Brain microvascular endothelial cell (primary cell): ENCODE measurements at regions not wholly inside any gene's neighbourhood (a gene's known extent, or its start where the extent isn't known, plus 50 kb on each side); places are given as distances from the start of the nearest gene placed in this dataset.
"Not testable (repeated sequence)": the region's sequence is repeated elsewhere in the genome, so short reads cannot be mapped to it uniquely, and the experiment has no call there.

Experiments used
- DNase-seq: peaks from one replicate; pipeline ENCODE4 v3.0.0-alpha.2; 2020
- H3K27ac ChIP-seq: fragments of 250-450 bp; sonication (Bioruptor Pico); 2 replicates; pipeline ENCODE4 v1.5.1; 2020; ENCODE audit warnings: mild to moderate bottlenecking, moderate library complexity
- H3K27me3 ChIP-seq: fragments of 250-450 bp; sonication (Bioruptor Pico); replicated peaks from 2 replicates; pipeline ENCODE4 v1.5.1; 2020; ENCODE audit warnings: mild to moderate bottlenecking
- H3K36me3 ChIP-seq: fragments of 250-450 bp; sonication (Bioruptor Pico); replicated peaks from 2 replicates; pipeline ENCODE4 v1.5.1; 2020; ENCODE audit warnings: mild to moderate bottlenecking
- H3K4me3 ChIP-seq: 2 replicates; pipeline ENCODE4 v1.5.1; 2011; ENCODE audit warnings: low read depth, mild to moderate bottlenecking, control low read depth, low read length, moderate library complexity
- CTCF ChIP-seq: IDR thresholded peaks from 2 replicates; pipeline ENCODE4 v1.5.1; 2011; ENCODE audit warnings: low read depth, mild to moderate bottlenecking, moderate library complexity, low read length, control low read depth, inconsistent platforms; ENCODE audit errors: missing control alignments
- in situ Hi-C: cut with HindIII; loops from 2 replicates; pipeline ENCODE4 v1.10.0; 2017; ENCODE audit warnings: low sequenced_read_pairs, low pct_ligation_motif_present

GRCh38 chr5:12570688-12571087 is 666.4 kb upstream of the CTNND2 start:
- H3K27me3 ChIP-seq, result no peaks in the 10 kb centered on the region
- H3K27ac ChIP-seq, result no peak overlapping the region
- no peak for DNase-seq
- no peak overlapping the region for H3K4me3 ChIP-seq
- in situ Hi-C loops, result no loop called here
- H3K36me3 ChIP-seq, result no peaks in the 10 kb centered on the region
- TF ChIP-seq CTCF, result no peak

GRCh38 chr5:12566441-12566840 is 662.2 kb upstream of the CTNND2 start:
- Histone ChIP-seq H3K4me3 (no peak overlapping the region), H3K36me3 (no peaks in the 10 kb centered on the region), H3K27me3 (no peaks in the 10 kb centered on the region), H3K27ac (no peak overlapping the region)
- TF ChIP-seq CTCF, result no peak
- in situ Hi-C loops, result no loop called here
- no peak for DNase-seq

- H3K4me3 ChIP-seq, result no peak overlapping the region
- H3K36me3 ChIP-seq, result no peaks in the 10 kb centered on the region
- no peak for TF ChIP-seq CTCF
- H3K27ac ChIP-seq, result no peak overlapping the region
- H3K27me3 ChIP-seq, result no peaks in the 10 kb centered on the region
- in situ Hi-C loops, result no loop called here
- DNase-seq, result no peak
These were observed 652.8 kb upstream of the CTNND2 start for GRCh38 chr5:12557012-12557411.

- in situ Hi-C loops, result no loop called here
These were observed 621.9 kb upstream of the CTNND2 start for GRCh38 chr5:12526113-12526512.

GRCh38 chr5:12522116-12522515 is 617.9 kb upstream of the CTNND2 start:
- Histone ChIP-seq H3K4me3 (no peak overlapping the region), H3K27me3 (no peaks in the 10 kb centered on the region), H3K27ac (no peak overlapping the region), H3K36me3 (no peaks in the 10 kb centered on the region)
- in situ Hi-C loops, result no loop called here
- no peak for DNase-seq
- TF ChIP-seq CTCF, result no peak

More at GRCh38 chr5:12526113-12526512, 621.9 kb upstream of the CTNND2 start:
- no peaks in the 10 kb centered on the region for H3K27me3 ChIP-seq
- H3K36me3 ChIP-seq, result no peaks in the 10 kb centered on the region
- TF ChIP-seq CTCF, result no peak
- no peak for DNase-seq
- no peak overlapping the region for H3K4me3 ChIP-seq
- no peak overlapping the region for H3K27ac ChIP-seq

GRCh38 chr5:12504983-12505382 is 600.7 kb upstream of the CTNND2 start:
- H3K27ac ChIP-seq, H3K27me3 ChIP-seq, H3K4me3 ChIP-seq, DNase-seq, H3K36me3 ChIP-seq, in situ Hi-C loops: not testable (repeated sequence)

GRCh38 chr5:12488161-12488560 is 583.9 kb upstream of the CTNND2 start:
- no peaks in the 10 kb centered on the region for H3K27me3 ChIP-seq
- no peak overlapping the region for H3K27ac ChIP-seq
- DNase-seq, result no peak
- H3K4me3 ChIP-seq, result no peak overlapping the region
- in situ Hi-C loops, result no loop called here
- TF ChIP-seq CTCF, result no peak
- H3K36me3 ChIP-seq, result no peaks in the 10 kb centered on the region
